BJ (cell line): ENCODE measurements at regions not wholly inside any gene's neighbourhood (a gene's known extent, or its start where the extent isn't known, plus 50 kb on each side); places are given as distances from the start of the nearest gene placed in this dataset.

Experiments used
- CTCF ChIA-PET: fragments of 350-600 bp; formaldehyde crosslinking; extraction: SDS; loops from one replicate; lab custom pipeline; 2021; ENCODE audit warnings: antibody characterized with exemption, inconsistent platforms; lab: Yijun Ruan, JAX
- POLR2A ChIA-PET: fragments of 300-600 bp; sonication (Branson Sonifier 250); formaldehyde crosslinking; extraction: SDS; loops from one replicate; lab custom pipeline; 2021; ENCODE audit warnings: antibody characterized with exemption; lab: Charles Lee
- DNase-seq: peaks from one replicate; pipeline ENCODE4 v3.0.0-alpha.2; 2011; ENCODE audit warnings: low read depth
- H3K27me3 ChIP-seq: 2 replicates; pipeline ENCODE4 v1.6.0; 2011; ENCODE audit warnings: low read length; ENCODE audit not compliant: control insufficient read depth, insufficient read depth
- H3K36me3 ChIP-seq: 2 replicates; pipeline ENCODE4 v1.5.1; 2011; ENCODE audit warnings: low read length; ENCODE audit not compliant: control insufficient read depth, insufficient read depth
- H3K4me3 ChIP-seq: 2 replicates; pipeline ENCODE4 v1.5.1; 2011; ENCODE audit warnings: low read depth, mild to moderate bottlenecking, control low read depth, low read length
- TF ChIP-seq, protein P1 (sequence below): IDR thresholded peaks from 2 replicates; pipeline ENCODE4 v1.5.1; 2011; ENCODE audit warnings: low read depth, mild to moderate bottlenecking, control low read depth, inconsistent platforms, low read length, moderate library complexity; ENCODE audit not compliant: insufficient read depth

- H3K4me3 ChIP-seq, result no peak overlapping the region
- CTCF ChIA-PET, result no interaction called here
- POLR2A ChIA-PET, result no interaction called here
Measured at GRCh38 chr18:67179726-67180125, 336.8 kb downstream of the DSEL start.

GRCh38 chr18:67159662-67160061 is 356.9 kb downstream of the DSEL start:
- POLR2A ChIA-PET, result no interaction called here
- no peaks in the 10 kb centered on the region for H3K36me3 ChIP-seq
- no peak for DNase-seq
- CTCF ChIA-PET, result no interaction called here
- no peaks in the 10 kb centered on the region for H3K27me3 ChIP-seq
- H3K4me3 ChIP-seq, result no peak overlapping the region
- TF ChIP-seq, protein P1, sequence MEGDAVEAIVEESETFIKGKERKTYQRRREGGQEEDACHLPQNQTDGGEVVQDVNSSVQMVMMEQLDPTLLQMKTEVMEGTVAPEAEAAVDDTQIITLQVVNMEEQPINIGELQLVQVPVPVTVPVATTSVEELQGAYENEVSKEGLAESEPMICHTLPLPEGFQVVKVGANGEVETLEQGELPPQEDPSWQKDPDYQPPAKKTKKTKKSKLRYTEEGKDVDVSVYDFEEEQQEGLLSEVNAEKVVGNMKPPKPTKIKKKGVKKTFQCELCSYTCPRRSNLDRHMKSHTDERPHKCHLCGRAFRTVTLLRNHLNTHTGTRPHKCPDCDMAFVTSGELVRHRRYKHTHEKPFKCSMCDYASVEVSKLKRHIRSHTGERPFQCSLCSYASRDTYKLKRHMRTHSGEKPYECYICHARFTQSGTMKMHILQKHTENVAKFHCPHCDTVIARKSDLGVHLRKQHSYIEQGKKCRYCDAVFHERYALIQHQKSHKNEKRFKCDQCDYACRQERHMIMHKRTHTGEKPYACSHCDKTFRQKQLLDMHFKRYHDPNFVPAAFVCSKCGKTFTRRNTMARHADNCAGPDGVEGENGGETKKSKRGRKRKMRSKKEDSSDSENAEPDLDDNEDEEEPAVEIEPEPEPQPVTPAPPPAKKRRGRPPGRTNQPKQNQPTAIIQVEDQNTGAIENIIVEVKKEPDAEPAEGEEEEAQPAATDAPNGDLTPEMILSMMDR, result no peak

More at GRCh38 chr18:67179726-67180125, 336.8 kb downstream of the DSEL start:
- DNase-seq, result no peak
- no peaks in the 10 kb centered on the region for H3K36me3 ChIP-seq
- 0 out of 2 replicates have a peak, but pooled peaks cover 3% of the 10 kb centered on the region for H3K27me3 ChIP-seq
- TF ChIP-seq, protein P1, result no peak

GRCh38 chr18:67154979-67155378 is 361.5 kb downstream of the DSEL start:
- ChIA-PET CTCF (no interaction called here), POLR2A (no interaction called here)
- Histone ChIP-seq H3K36me3 (no peaks in the 10 kb centered on the region), H3K27me3 (no peaks in the 10 kb centered on the region), H3K4me3 (no peak overlapping the region)
- TF ChIP-seq, protein P1, result no peak
- no peak for DNase-seq

- ChIA-PET POLR2A (no interaction called here), CTCF (no interaction called here)
- Histone ChIP-seq H3K36me3 (no peaks in the 10 kb centered on the region), H3K4me3 (no peak overlapping the region), H3K27me3 (no peaks in the 10 kb centered on the region)
- TF ChIP-seq, protein P1, result no peak
- DNase-seq, result no peak
Measured at GRCh38 chr18:67151366-67151765, 365.2 kb downstream of the DSEL start.

DNA sequence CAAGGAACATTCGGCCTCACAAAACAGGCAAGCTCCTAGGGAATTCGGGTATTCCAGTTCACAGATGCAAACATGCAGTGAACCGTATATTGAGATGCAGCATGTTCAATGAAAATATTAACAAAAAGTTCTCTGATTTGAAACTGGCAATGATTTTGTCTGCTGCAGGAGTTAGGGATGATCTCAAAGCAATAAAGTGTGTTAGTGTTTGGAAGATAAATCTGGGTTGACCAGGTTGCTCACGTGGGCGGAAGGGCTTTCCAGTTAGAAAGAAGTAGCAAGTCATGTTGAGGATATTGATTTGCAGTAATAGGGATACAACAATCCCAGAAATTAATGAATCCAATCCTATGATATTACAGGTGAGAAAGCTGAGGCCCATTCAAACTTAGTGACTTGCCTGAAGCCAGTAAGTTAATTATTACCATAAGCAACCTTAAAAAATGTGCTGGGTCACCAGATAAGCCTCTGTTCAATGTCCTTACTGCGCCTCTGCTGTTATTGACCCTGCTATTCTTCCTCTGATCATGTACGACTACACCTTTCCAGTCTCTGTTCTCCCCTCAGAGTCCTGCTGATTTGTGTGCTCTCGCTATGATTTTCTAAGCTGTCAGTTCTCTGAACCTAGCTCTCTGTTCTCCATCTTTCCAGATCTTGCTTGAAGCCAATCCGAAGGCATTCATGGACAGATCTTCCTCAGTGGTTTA is 370.8 kb downstream of the DSEL start:
- ChIA-PET POLR2A (no interaction called here), CTCF (interaction anchor here (1.3 kb wide), 1 partner anchor 15 kb away, joined by 4 read pairs; no protein-coding TSS in a partner anchor)
- H3K36me3 ChIP-seq, result no peaks in the 10 kb centered on the region
- no peaks in the 10 kb centered on the region for H3K27me3 ChIP-seq
- TF ChIP-seq, protein P1, result no peak
- no peak overlapping the region for H3K4me3 ChIP-seq
- no peak for DNase-seq
